ENCODE measurements at regions not wholly inside any gene's neighbourhood (a gene's known extent, or its start where the extent isn't known, plus 50 kb on each side); places are given as distances from the start of the nearest gene placed in this dataset.

- TF ChIP-seq POLR2AphosphoS5 (IDR thresholded peaks at IDR 0.05) (no peak), POLR2A (IDR thresholded peaks at IDR 0.05) (no peak), CTCF (IDR thresholded peaks at IDR 0.05) (no peak), EP300 (IDR thresholded peaks at IDR 0.05) (no peak)
- no peak overlapping the region for H3K4me3 ChIP-seq
- H3K9me3 ChIP-seq = no peaks in the 10 kb centered on the region
- no peak for ATAC-seq
- WGBS, 2 donors (ENCODE audit: low coverage in 1 of 2) = 40 to 83% methylated on average over 1 of the region's 1 CpG
- H3K36me3 ChIP-seq = no peaks in the 10 kb centered on the region
- no peaks in the 10 kb centered on the region for H3K27me3 ChIP-seq
- no peaks in the 10 kb centered on the region for H3K4me1 ChIP-seq
- no peak overlapping the region for H3K27ac ChIP-seq
Measured at GRCh38 chr3:164064298-164064697, 1014.0 kb downstream of the SI start.

- no peak overlapping the region for H3K4me3 ChIP-seq
- ATAC-seq = no peak
- WGBS, 2 donors (ENCODE audit: low coverage in 1 of 2) = 75 to 88% methylated on average over 1 of the region's 1 CpG
Measured at GRCh38 chr3:164060923-164061322, 1017.4 kb downstream of the SI start.

GRCh38 chr3:164049847-164050246 lies 1028.4 kb downstream of the SI start:
- H3K27me3 ChIP-seq = no peaks in the 10 kb centered on the region
- H3K27ac ChIP-seq = no peak overlapping the region
- TF ChIP-seq POLR2A (IDR thresholded peaks at IDR 0.05) (no peak), CTCF (IDR thresholded peaks at IDR 0.05) (no peak), EP300 (IDR thresholded peaks at IDR 0.05) (no peak), POLR2AphosphoS5 (IDR thresholded peaks at IDR 0.05) (no peak)
- H3K9me3 ChIP-seq = no peaks in the 10 kb centered on the region
- no peaks in the 10 kb centered on the region for H3K36me3 ChIP-seq
- no peaks in the 10 kb centered on the region for H3K4me1 ChIP-seq
- no peak overlapping the region for H3K4me3 ChIP-seq
- 71 to 76% methylated on average over 1 of the region's 1 CpG for WGBS, 2 donors (ENCODE audit: low coverage in 1 of 2)
- no peak for ATAC-seq

More at GRCh38 chr3:164060923-164061322, 1017.4 kb downstream of the SI start:
- Histone ChIP-seq H3K27ac (no peak overlapping the region), H3K36me3 (no peaks in the 10 kb centered on the region), H3K27me3 (no peaks in the 10 kb centered on the region), H3K4me1 (no peaks in the 10 kb centered on the region), H3K9me3 (no peaks in the 10 kb centered on the region)
- no peak for TF ChIP-seq EP300 (IDR thresholded peaks at IDR 0.05)
- TF ChIP-seq POLR2AphosphoS5 (IDR thresholded peaks at IDR 0.05) = no peak
- TF ChIP-seq POLR2A (IDR thresholded peaks at IDR 0.05) = no peak
- TF ChIP-seq CTCF (IDR thresholded peaks at IDR 0.05) = no peak

GRCh38 chr3:164048451-164048850 lies 1029.8 kb downstream of the SI start:
- no peak for ATAC-seq

More at GRCh38 chr3:164048451-164048850, 1029.8 kb downstream of the SI start:
- H3K4me1 ChIP-seq = no peaks in the 10 kb centered on the region
- no peaks in the 10 kb centered on the region for H3K36me3 ChIP-seq
- TF ChIP-seq CTCF (IDR thresholded peaks at IDR 0.05) = no peak
- no peak for TF ChIP-seq EP300 (IDR thresholded peaks at IDR 0.05)
- TF ChIP-seq POLR2A (IDR thresholded peaks at IDR 0.05) = no peak
- no peak for TF ChIP-seq POLR2AphosphoS5 (IDR thresholded peaks at IDR 0.05)
- no peak overlapping the region for H3K27ac ChIP-seq
- 93 to 94% methylated on average over 4 of the region's 4 CpGs for WGBS, 2 donors (ENCODE audit: low coverage in 1 of 2)
- no peak overlapping the region for H3K4me3 ChIP-seq
- no peaks in the 10 kb centered on the region for H3K9me3 ChIP-seq
- no peaks in the 10 kb centered on the region for H3K27me3 ChIP-seq

All from gastroesophageal sphincter (tissue), 4 donors.